Cardiac muscle cell (in vitro differentiated cells and primary cell): ENCODE measurements at regions not wholly inside any gene's neighbourhood (a gene's known extent, or its start where the extent isn't known, plus 50 kb on each side); places are given as distances from the start of the nearest gene placed in this dataset.

Experiments
- DNase-seq, 2 donors: peaks; one replicate each; pipeline versions ENCODE4 v3.0.0 to v3.0.0-alpha.2; 2010 to 2017; ENCODE audit warnings: low read depth in 1 of 2, low spot score in 1 of 2
- H3K27ac ChIP-seq: fragments of 200-600 bp; sonication (generic); 2 replicates; pipeline ENCODE4 v1.5.1; 2016
- H3K27me3 ChIP-seq: fragments of 200-600 bp; sonication (generic); 2 replicates; pipeline ENCODE4 v1.6.0; 2016; ENCODE audit warnings: control low read depth
- H3K36me3 ChIP-seq: fragments of 200-600 bp; sonication (generic); 2 replicates; pipeline ENCODE4 v1.5.1; 2016; ENCODE audit warnings: control low read depth
- H3K4me1 ChIP-seq: fragments of 200-600 bp; sonication (generic); 2 replicates; pipeline ENCODE4 v1.8.1; 2017; ENCODE audit warnings: low read depth, mild to moderate bottlenecking, mixed run types
- H3K4me3 ChIP-seq: fragments of 200-600 bp; sonication (generic); 2 replicates; pipeline ENCODE4 v1.5.1; 2016; ENCODE audit warnings: mild to moderate bottlenecking
- H3K9me3 ChIP-seq: fragments of 200-600 bp; sonication (generic); 2 replicates; pipeline ENCODE4 v1.5.1; 2017; ENCODE audit warnings: low read depth, mild to moderate bottlenecking, control low read depth
- CTCF ChIP-seq: IDR thresholded peaks from 2 replicates; pipeline ENCODE4 v1.5.1; 2012; ENCODE audit warnings: low read depth, mild to moderate bottlenecking, low read length

GRCh38 chr5:124627815-124628595 is 118.4 kb downstream of the ZNF608 start:
- Histone ChIP-seq H3K4me3 (no peak overlapping the region), H3K27me3 (no peaks in the 10 kb centered on the region), H3K9me3 (no peaks in the 10 kb centered on the region), H3K36me3 (no peaks in the 10 kb centered on the region), H3K4me1 (peaks cover 31% of the 10 kb centered on the region), H3K27ac (peak overlapping the region; percentile 85)
- DNase-seq = no peak
- no peak for TF ChIP-seq CTCF

GRCh38 chr5:124626053-124626452 is 120.4 kb downstream of the ZNF608 start:
- Histone ChIP-seq H3K27me3 (no peaks in the 10 kb centered on the region), H3K4me1 (peaks cover 37% of the 10 kb centered on the region)
- TF ChIP-seq CTCF = no peak

GRCh38 chr5:124623265-124623664 is 123.2 kb downstream of the ZNF608 start:
- DNase-seq = no peak
- H3K4me3 ChIP-seq = no peak overlapping the region
- TF ChIP-seq CTCF = no peak
- no peaks in the 10 kb centered on the region for H3K36me3 ChIP-seq
- no peaks in the 10 kb centered on the region for H3K27me3 ChIP-seq
- H3K27ac ChIP-seq = no peak overlapping the region
- H3K9me3 ChIP-seq = no peaks in the 10 kb centered on the region
- H3K4me1 ChIP-seq = peaks cover 40% of the 10 kb centered on the region

More at GRCh38 chr5:124626053-124626452, 120.4 kb downstream of the ZNF608 start:
- no peak for DNase-seq
- Histone ChIP-seq H3K9me3 (no peaks in the 10 kb centered on the region), H3K4me3 (no peak overlapping the region), H3K27ac (no peak overlapping the region), H3K36me3 (no peaks in the 10 kb centered on the region)

- TF ChIP-seq CTCF = no peak
- peaks cover 36% of the 10 kb centered on the region for H3K4me1 ChIP-seq
- H3K9me3 ChIP-seq = no peaks in the 10 kb centered on the region
- H3K4me3 ChIP-seq = no peak overlapping the region
- H3K27me3 ChIP-seq = no peaks in the 10 kb centered on the region
- no peak for DNase-seq
- H3K27ac ChIP-seq = no peak overlapping the region
- H3K36me3 ChIP-seq = no peaks in the 10 kb centered on the region
These were observed 123.6 kb downstream of the ZNF608 start for GRCh38 chr5:124622851-124623250.

GRCh38 chr5:124621279-124621678 is 125.2 kb downstream of the ZNF608 start:
- no peaks in the 10 kb centered on the region for H3K9me3 ChIP-seq
- no peak for TF ChIP-seq CTCF
- peak overlapping the region; percentile 54 for H3K27ac ChIP-seq
- no peaks in the 10 kb centered on the region for H3K36me3 ChIP-seq
- no peaks in the 10 kb centered on the region for H3K27me3 ChIP-seq
- DNase-seq = no peak
- H3K4me1 ChIP-seq = peaks cover 36% of the 10 kb centered on the region
- H3K4me3 ChIP-seq = no peak overlapping the region
